EL (cell line): ENCODE measurements at regions not wholly inside any gene's neighbourhood (a gene's known extent, or its start where the extent isn't known, plus 50 kb on each side); places are given as distances from the start of the nearest gene placed in this dataset.

Source experiments
- DNase-seq: peaks from one replicate; pipeline ENCODE4 v3.0.0-alpha.2; 2016

- no peak for DNase-seq
Observed at GRCh38 chr21:25127811-25128210, 479.5 kb downstream of the MRPL39 start.

GRCh38 chr21:25127007-25127406 is 480.3 kb downstream of the MRPL39 start:
- no peak for DNase-seq

- DNase-seq: no peak
Observed at GRCh38 chr21:25126564-25126963, 480.7 kb downstream of the MRPL39 start.

- DNase-seq: no peak
Observed at GRCh38 chr21:25118648-25119047, 488.6 kb downstream of the MRPL39 start.

GRCh38 chr21:25115021-25115420 is 492.3 kb downstream of the MRPL39 start:
- no peak for DNase-seq

GRCh38 chr21:25107708-25108107 is 499.6 kb downstream of the MRPL39 start:
- peak; percentile 38 for DNase-seq

GRCh38 chr21:25103500-25104207 is 503.6 kb downstream of the MRPL39 start:
- no peak for DNase-seq

- DNase-seq: no peak
Observed at GRCh38 chr21:25097648-25098047, 509.6 kb downstream of the MRPL39 start.

- DNase-seq: no peak
Observed at GRCh38 chr21:25094695-25095094, 512.6 kb downstream of the MRPL39 start.

- no peak for DNase-seq
Observed at GRCh38 chr21:25092441-25093011, 514.8 kb downstream of the MRPL39 start.

- no peak for DNase-seq
Observed at GRCh38 chr21:25081096-25081495, 526.2 kb downstream of the MRPL39 start.

GRCh38 chr21:25080661-25081060 is 526.6 kb downstream of the MRPL39 start:
- no peak for DNase-seq

GRCh38 chr21:25080141-25080540 is 527.1 kb downstream of the MRPL39 start:
- no peak for DNase-seq

- DNase-seq: no peak
Observed at GRCh38 chr21:25079053-25079452, 528.2 kb downstream of the MRPL39 start.

- DNase-seq: no peak
Observed at GRCh38 chr21:25062061-25062460, 545.2 kb downstream of the MRPL39 start.

GRCh38 chr21:25054689-25055088 is 552.6 kb downstream of the MRPL39 start:
- no peak for DNase-seq

GRCh38 chr21:25039461-25040380 is 567.6 kb downstream of the MRPL39 start:
- no peak for DNase-seq

- no peak for DNase-seq
Observed at GRCh38 chr21:25036775-25037174, 570.5 kb downstream of the MRPL39 start.

- no peak for DNase-seq
Observed at GRCh38 chr21:25031750-25032149, 575.5 kb downstream of the MRPL39 start.

GRCh38 chr21:25029580-25029979 is 577.7 kb downstream of the MRPL39 start:
- no peak for DNase-seq

- no peak for DNase-seq
Observed at GRCh38 chr21:25025596-25025995, 581.7 kb downstream of the MRPL39 start.

- DNase-seq: no peak
Observed at GRCh38 chr21:25024639-25025038, 582.6 kb downstream of the MRPL39 start.

GRCh38 chr21:25005388-25005787 is 601.9 kb downstream of the MRPL39 start:
- no peak for DNase-seq

GRCh38 chr21:25002676-25003075 is 604.6 kb downstream of the MRPL39 start:
- no peak for DNase-seq
